Mammary epithelial cell (primary cell): ENCODE measurements at regions not wholly inside any gene's neighbourhood (a gene's known extent, or its start where the extent isn't known, plus 50 kb on each side); places are given as distances from the start of the nearest gene placed in this dataset.

Source experiments
- CTCF ChIP-seq, 2 donors: IDR thresholded peaks in 1 of 2; conservative IDR thresholded peaks in 1 of 2; 2 replicates each; pipeline ENCODE4 v1.5.1; 2011 to 2012; ENCODE audit warnings: inconsistent platforms in 2 of 2, low read length in 2 of 2, mild to moderate bottlenecking in 2 of 2, control low read depth in 1 of 2, low read depth in 1 of 2; ENCODE audit not compliant: insufficient read depth in 1 of 2; ENCODE audit errors: extremely low read depth in 1 of 2
- EZH2 ChIP-seq: IDR thresholded peaks from 2 replicates; pipeline ENCODE4 v1.6.1; 2012; ENCODE audit warnings: low read length, inconsistent platforms, borderline replicate concordance

GRCh38 chr2:45337481-45337880 is 273.6 kb downstream of the SRBD1 start:
- no peak for TF ChIP-seq CTCF (conservative IDR thresholded peaks at IDR 0.05 in 1 of 2, IDR thresholded peaks at IDR 0.05 in 1 of 2; ENCODE audit: extremely low read depth in 1 of 2, insufficient read depth in 1 of 2, low read depth in 1 of 2, low read length in 2 of 2)
- TF ChIP-seq EZH2: no peak
